ENCODE measurements at regions not wholly inside any gene's neighbourhood (a gene's known extent, or its start where the extent isn't known, plus 50 kb on each side); places are given as distances from the start of the nearest gene placed in this dataset.
A peak's percentile ranks its signal among the peaks of the same experiment; 100 is the strongest.

GRCh38 chr6:106811088-106811686 is 163.3 kb downstream of the CD24 start:
- 43% methylated on average over 3 of the region's 3 CpGs for WGBS (ENCODE audit: insufficient coverage, low coverage, missing lambda C conversion rate)

More at GRCh38 chr6:106811088-106811686, 163.3 kb downstream of the CD24 start:
- no peak overlapping the region for H2AFZ ChIP-seq (ENCODE audit: low read depth, low read length)
- no peaks in the 10 kb centered on the region for H4K20me1 ChIP-seq (replicated peaks; ENCODE audit: control insufficient read depth, insufficient read depth, low read length)
- H3K9me1 ChIP-seq (ENCODE audit: control insufficient read depth, insufficient read depth, low read length): no peaks in the 10 kb centered on the region
- no peak overlapping the region for H3K9ac ChIP-seq (ENCODE audit: insufficient read depth in 1 of 2, low read depth in 2 of 2, low read length in 2 of 2)
- no peaks in the 10 kb centered on the region for H3K36me3 ChIP-seq (ENCODE audit: control insufficient read depth, insufficient read depth, low read length)
- TF ChIP-seq ZBTB2 (IDR thresholded peaks at IDR 0.05) (no peak), ZNF23 (CRISPR knock-in tag; IDR thresholded peaks at IDR 0.05) (no peak), HINFP (tag; conservative IDR thresholded peaks at IDR 0.05; ENCODE audit: low read depth) (no peak), TEAD4 (IDR thresholded peaks at IDR 0.05; ENCODE audit: low read length) (no peak), TEAD4 (CRISPR knock-in tag; IDR thresholded peaks at IDR 0.05; ENCODE audit: borderline replicate concordance) (no peak), BRF1 (IDR thresholded peaks at IDR 0.05; ENCODE audit: borderline replicate concordance, extremely low read depth, insufficient read length) (no peak), ZKSCAN1 (IDR thresholded peaks at IDR 0.05; ENCODE audit: low read depth, low read length) (no peak), TRIM24 (IDR thresholded peaks at IDR 0.05) (0 out of 4 replicates have a peak, but pooled peaks of 1 of the 2 experiments have one; percentile 26), TRIM28 (IDR thresholded peaks at IDR 0.05) (peak; percentile 65), FOXJ2 (tag; IDR thresholded peaks at IDR 0.05) (no peak), ZBTB34 (CRISPR knock-in tag; IDR thresholded peaks at IDR 0.05) (no peak), FOSL1 (tag; conservative IDR thresholded peaks at IDR 0.05) (no peak), SMARCE1 (IDR thresholded peaks at IDR 0.05) (no peak)
- no peak overlapping the region for H3K27ac ChIP-seq (ENCODE audit: extremely low read depth, low read depth, low read length)
- no peaks in the 10 kb centered on the region for H3K27me3 ChIP-seq (ENCODE audit: control insufficient read depth in 2 of 2, insufficient read depth in 2 of 2, low read length in 2 of 2)
- ChIA-PET CTCF (ENCODE audit: low intra/inter-chr PET ratio) (no interaction called here), POLR2A (no interaction called here)
- no peak overlapping the region for H3K4me3 ChIP-seq
- FAIRE-seq (no peak), ATAC-seq (no peak), DNase-seq (ENCODE audit: extremely low read depth in 1 of 4, low spot score in 3 of 4) (no peak)
- H3K4me2 ChIP-seq (ENCODE audit: insufficient read depth, low read length): no peak overlapping the region
- no peaks in the 10 kb centered on the region for H3K9me3 ChIP-seq (replicated peaks; ENCODE audit: control insufficient read depth, insufficient read depth, low read depth, low read length)
- H3K79me2 ChIP-seq (ENCODE audit: control insufficient read depth, insufficient read depth, low read length): no peaks in the 10 kb centered on the region
- BruUV-seq (replicated peaks): no TSS peak
- in situ Hi-C loops (cut with MboI) (no loop called here), intact Hi-C loops (cut with micrococcal nuclease) (no loop called here)
- no peaks in the 10 kb centered on the region for H3K4me1 ChIP-seq (replicated peaks in 1 of 2; ENCODE audit: control insufficient read depth in 2 of 2, insufficient read depth in 2 of 2, low read length in 2 of 2)

All from K562 (cell line).